ENCODE measurements at regions not wholly inside any gene's neighbourhood (a gene's known extent, or its start where the extent isn't known, plus 50 kb on each side); places are given as distances from the start of the nearest gene placed in this dataset.
A peak's percentile ranks its signal among the peaks of the same experiment; 100 is the strongest.
"Not testable (repeated sequence)": the region's sequence is repeated elsewhere in the genome, so short reads cannot be mapped to it uniquely, and the experiment has no call there.

DNA sequence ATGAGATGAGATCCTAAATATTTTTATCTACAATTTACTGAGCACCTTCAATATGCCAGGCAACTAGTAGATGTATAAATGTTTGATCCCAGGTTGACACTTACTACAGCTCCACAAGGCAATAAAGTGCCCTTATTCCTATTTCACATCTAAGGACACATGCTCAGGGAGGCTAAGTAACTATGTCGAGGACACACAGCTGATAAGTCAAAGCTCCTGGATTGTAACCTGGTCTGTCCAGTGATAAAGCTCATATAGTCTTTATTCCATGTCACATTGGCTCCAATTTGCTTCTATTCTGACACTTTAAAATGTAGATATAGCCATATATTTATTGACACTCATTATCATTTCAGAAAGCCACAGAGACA lies 93.8 kb upstream of the BMAL1 start:
- no peak for DNase-seq

- no peak for DNase-seq
These were observed 93.2 kb upstream of the BMAL1 start for GRCh38 chr11:13184295-13184794.

- no peak for DNase-seq
These were observed 89.4 kb upstream of the BMAL1 start for GRCh38 chr11:13188179-13188578.

- DNase-seq: peak; percentile 80
These were observed 87.8 kb upstream of the BMAL1 start for GRCh38 chr11:13189561-13190426.

- no peak for DNase-seq
These were observed 84.0 kb upstream of the BMAL1 start for GRCh38 chr11:13193613-13194012.

- DNase-seq: not testable (repeated sequence)
These were observed 80.2 kb upstream of the BMAL1 start for GRCh38 chr11:13197374-13197773.

- DNase-seq: no peak
These were observed 72.1 kb upstream of the BMAL1 start for GRCh38 chr11:13205486-13205885.

DNA sequence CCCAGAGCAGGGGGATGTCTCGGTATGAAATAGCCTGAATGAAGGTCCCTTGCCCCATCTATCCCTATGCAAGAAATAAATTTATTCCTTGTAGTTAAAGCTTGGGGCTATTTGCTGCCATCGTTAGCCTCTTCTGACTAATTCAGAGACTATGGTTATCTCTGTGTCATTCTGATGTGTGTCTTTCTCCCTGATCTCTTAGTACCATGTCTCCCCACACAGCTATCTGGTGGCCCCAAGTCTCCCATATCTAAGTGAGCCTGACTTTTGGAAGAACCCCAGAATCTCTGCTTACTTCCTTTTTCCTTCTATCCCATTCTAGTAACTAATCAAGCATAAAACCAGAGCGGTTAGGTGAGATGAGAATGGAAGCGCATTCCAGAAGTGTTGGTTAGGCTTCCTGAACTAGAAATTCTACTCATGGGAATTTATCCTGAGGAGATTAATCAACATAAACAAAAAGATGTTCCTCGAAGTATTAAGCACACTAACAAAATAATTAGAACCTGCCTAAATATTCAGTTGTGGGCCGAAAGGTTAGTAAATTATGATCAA lies 71.4 kb upstream of the BMAL1 start:
- DNase-seq: no peak

DNA sequence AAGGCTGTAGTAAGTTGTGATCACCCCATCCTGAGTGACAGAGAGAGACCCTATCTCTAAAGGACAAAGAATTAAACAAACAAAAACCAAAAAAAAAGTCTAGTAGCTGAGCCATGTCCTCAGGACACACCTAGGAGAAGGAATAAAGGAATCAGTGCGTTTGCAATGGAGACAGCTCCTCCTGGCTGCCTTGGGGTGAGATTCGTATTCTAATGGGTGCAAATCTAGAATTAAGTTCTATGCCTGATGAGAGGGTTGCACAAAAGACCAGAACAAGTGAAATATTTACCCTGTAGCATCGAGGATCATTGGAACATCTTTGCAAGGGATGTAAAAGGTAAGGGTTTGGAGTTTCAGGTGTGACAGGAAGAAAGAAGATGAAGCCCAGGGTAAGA lies 70.3 kb upstream of the BMAL1 start:
- DNase-seq: no peak

GRCh38 chr11:13207665-13208594 lies 69.7 kb upstream of the BMAL1 start:
- DNase-seq: peak; percentile 89

- no peak for DNase-seq
These were observed 68.7 kb upstream of the BMAL1 start for GRCh38 chr11:13208921-13209320.

DNA sequence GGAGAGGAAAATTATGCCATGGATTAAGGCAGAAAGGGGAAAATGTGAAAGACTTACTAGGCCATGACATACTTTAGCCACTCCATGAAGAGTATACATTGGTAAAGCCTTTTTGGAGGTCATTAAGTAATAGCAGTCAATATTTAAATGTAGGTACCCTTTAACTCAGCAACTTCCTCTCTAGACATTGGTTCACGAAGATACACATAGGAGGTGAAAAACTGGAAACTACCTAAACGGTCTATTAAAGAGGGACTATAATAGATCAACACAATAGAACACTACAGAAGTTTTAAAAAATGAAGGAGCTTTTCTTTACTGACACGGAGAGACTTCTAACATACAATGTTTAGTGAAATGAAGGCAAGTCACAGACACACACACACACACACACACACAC lies 68.2 kb upstream of the BMAL1 start:
- DNase-seq: no peak

DNA sequence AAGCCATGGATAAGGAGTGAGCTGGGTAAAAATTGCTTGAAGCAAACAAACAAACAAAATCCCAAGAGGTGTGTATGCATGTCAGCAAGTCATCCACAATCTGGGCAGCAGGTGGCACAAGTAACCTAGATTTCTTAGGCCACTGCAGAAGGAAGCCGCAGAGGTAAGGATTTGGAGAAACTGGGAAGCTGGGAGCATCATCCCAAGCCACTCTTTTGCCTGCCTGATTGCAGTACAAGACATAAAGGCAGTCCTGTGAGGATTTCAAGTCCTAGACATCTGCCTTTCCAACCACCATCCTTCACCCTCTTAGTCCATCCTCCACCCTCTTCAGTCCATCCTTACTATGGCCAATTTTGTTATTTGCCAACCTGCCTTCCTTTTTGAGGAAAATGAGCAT lies 67.2 kb upstream of the BMAL1 start:
- peak; percentile 81 for DNase-seq

- no peak for DNase-seq
These were observed 63.3 kb upstream of the BMAL1 start for GRCh38 chr11:13214276-13214675.

GRCh38 chr11:13215149-13215548 lies 62.4 kb upstream of the BMAL1 start:
- peak; percentile 77 for DNase-seq

- DNase-seq: peak; percentile 97
These were observed 61.4 kb upstream of the BMAL1 start for GRCh38 chr11:13216019-13216710.

DNA sequence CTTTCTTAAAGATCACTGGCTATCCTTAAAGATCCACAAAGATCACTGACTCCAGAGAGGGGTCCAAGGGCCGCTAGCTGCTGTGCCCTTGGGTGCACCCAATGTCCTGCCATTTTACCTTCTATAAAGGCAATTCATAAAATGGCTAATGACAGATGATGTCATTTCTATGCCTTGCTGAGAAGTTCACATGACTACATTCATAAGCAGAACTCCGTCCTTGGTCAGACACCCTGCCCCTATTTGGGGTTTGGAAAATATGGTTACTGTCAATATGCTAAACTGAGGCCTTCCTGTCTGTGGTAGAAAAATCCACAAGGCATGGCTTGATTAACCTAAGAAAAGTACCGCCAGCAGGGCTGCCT lies 60.9 kb upstream of the BMAL1 start:
- no peak for DNase-seq

DNA sequence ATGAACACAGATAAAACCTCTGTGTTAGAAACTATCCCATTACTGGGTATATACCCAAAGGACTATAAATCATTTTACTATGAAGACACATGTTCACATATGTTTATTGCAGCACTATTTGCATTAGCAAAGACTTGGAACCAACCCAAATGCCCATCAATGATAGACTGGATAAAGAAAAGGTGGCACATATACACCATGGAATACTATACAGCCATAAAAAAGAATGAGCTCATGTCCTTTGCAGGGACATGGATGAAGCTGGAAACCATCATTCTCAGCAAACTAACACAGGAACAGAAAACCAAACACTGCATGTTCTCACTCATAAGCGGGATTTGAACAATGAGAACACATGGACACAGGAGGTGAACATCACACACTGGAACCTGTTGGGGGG lies 58.9 kb upstream of the BMAL1 start:
- not testable (repeated sequence) for DNase-seq

DNA sequence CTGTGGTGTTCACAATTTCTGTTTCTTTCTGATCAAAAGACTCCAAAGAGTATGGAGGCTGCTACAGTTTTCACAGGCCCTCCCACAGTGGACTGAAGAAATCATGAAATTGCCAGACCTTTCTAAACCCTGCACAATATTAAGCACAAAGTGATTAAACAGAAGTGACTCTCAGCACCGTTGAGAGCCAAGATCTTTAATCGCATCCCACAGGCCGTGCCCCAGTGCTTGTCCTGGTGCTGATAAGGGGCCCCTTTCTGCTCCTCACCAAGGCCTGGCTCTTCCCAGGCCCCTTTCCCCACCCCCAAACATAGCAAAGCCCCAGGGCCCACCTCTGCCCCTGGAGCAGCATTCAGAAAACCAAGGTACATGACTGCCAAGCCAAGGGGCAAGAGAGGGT lies 57.4 kb upstream of the BMAL1 start:
- no peak for DNase-seq

DNA sequence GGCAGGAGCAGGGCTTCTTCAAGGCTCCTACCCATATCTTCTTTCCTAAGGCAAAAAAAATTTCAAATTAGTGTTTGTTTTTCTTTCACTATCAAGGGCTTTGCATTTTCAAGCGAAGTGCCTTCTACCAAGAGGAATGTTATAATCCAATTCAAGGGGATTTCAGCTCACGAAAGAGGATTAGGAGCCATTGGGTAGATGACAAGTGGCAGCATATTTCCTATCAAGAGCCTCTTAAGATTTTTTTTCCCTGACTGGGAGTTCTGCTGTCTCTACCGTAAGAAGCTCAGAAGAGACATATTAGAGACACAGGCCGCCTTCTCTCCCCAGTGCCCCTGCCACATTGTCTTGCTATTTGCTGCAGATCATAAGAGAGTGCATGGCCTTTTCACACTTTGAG lies 55.9 kb upstream of the BMAL1 start:
- no peak for DNase-seq

GRCh38 chr11:13222285-13222684 lies 55.3 kb upstream of the BMAL1 start:
- DNase-seq: no peak

GRCh38 chr11:13223112-13223511 lies 54.5 kb upstream of the BMAL1 start:
- no peak for DNase-seq

DNA sequence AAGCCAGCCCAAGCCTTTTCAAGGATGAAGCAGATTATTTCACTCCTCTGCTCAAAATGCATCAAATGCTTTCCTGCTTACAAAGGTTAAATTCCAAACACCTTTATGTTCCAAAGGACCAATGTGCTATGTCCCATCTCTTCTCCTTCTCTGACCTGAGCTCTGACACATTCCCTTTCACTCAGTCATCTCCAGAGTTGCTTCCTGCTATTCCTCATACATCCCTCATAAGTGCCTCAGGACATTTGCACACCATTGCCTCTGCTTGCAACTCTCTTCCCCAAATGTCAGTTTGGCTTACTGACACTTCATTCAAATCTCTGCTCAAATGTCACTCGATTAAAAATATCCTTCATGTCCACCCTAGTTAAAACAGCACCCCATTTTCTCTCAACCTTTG lies 53.3 kb upstream of the BMAL1 start:
- DNase-seq: no peak
